ENCODE measurements at regions not wholly inside any gene's neighbourhood (a gene's known extent, or its start where the extent isn't known, plus 50 kb on each side); places are given as distances from the start of the nearest gene placed in this dataset.

- no peak for TF ChIP-seq CTCF (IDR thresholded peaks at IDR 0.05)
Observed at GRCh38 chr5:39494534-39494933, 69.8 kb upstream of the DAB2 start.

- TF ChIP-seq CTCF (IDR thresholded peaks at IDR 0.05) = no peak
Observed at GRCh38 chr5:39494107-39494510, 69.3 kb upstream of the DAB2 start.

GRCh38 chr5:39491210-39491609 is 66.4 kb upstream of the DAB2 start:
- no peak for TF ChIP-seq CTCF (IDR thresholded peaks at IDR 0.05)

GRCh38 chr5:39489263-39489662 is 64.5 kb upstream of the DAB2 start:
- no peak for TF ChIP-seq CTCF (IDR thresholded peaks at IDR 0.05)

GRCh38 chr5:39486790-39487189 is 62.0 kb upstream of the DAB2 start:
- TF ChIP-seq CTCF (IDR thresholded peaks at IDR 0.05) = no peak

GRCh38 chr5:39486361-39486760 is 61.6 kb upstream of the DAB2 start:
- no peak for TF ChIP-seq CTCF (IDR thresholded peaks at IDR 0.05)

- no peak for TF ChIP-seq CTCF (IDR thresholded peaks at IDR 0.05)
Observed at GRCh38 chr5:39485079-39485478, 60.3 kb upstream of the DAB2 start.

GRCh38 chr5:39484673-39485072 is 59.9 kb upstream of the DAB2 start:
- TF ChIP-seq CTCF (IDR thresholded peaks at IDR 0.05) = no peak
